Mesodermal cell (in vitro differentiated cells): ENCODE measurements at regions not wholly inside any gene's neighbourhood (a gene's known extent, or its start where the extent isn't known, plus 50 kb on each side); places are given as distances from the start of the nearest gene placed in this dataset.
"Not testable (repeated sequence)": the region's sequence is repeated elsewhere in the genome, so short reads cannot be mapped to it uniquely, and the experiment has no call there.

Source experiments
- H3K27ac ChIP-seq: 2 replicates; pipeline ENCODE4 v1.7.0; 2013; ENCODE audit warnings: mild to moderate bottlenecking, low read depth, low read length, moderate library complexity; ENCODE audit not compliant: severe bottlenecking
- H3K36me3 ChIP-seq: 2 replicates; pipeline ENCODE4 v1.7.1; 2013; ENCODE audit warnings: mild to moderate bottlenecking, low read length, moderate library complexity; ENCODE audit not compliant: control insufficient read depth, insufficient read depth
- H3K4me1 ChIP-seq: one replicate; pipeline ENCODE4 v1.7.1; 2013; ENCODE audit warnings: mild to moderate bottlenecking, low read length; ENCODE audit not compliant: insufficient read depth, control insufficient read depth, poor library complexity, severe bottlenecking
- H3K4me3 ChIP-seq: 2 replicates; pipeline ENCODE4 v1.7.0; 2013; ENCODE audit warnings: low read length, control low read depth, mild to moderate bottlenecking; ENCODE audit not compliant: insufficient read depth, poor library complexity, severe bottlenecking; ENCODE audit errors: extremely low read depth
- H3K9me3 ChIP-seq: 2 replicates; pipeline ENCODE4 v1.7.1; 2013; ENCODE audit warnings: mild to moderate bottlenecking, low read length, moderate library complexity; ENCODE audit not compliant: control insufficient read depth
- WGBS, 2 experiments: methylation state at CpG; one replicate each; pipeline ENCODE4 v1.1.5; 2013; ENCODE audit warnings: missing lambda C conversion rate in 2 of 2; ENCODE audit not compliant: insufficient coverage in 2 of 2; 5-methylcytosine and 5-hydroxymethylcytosine counted together

DNA sequence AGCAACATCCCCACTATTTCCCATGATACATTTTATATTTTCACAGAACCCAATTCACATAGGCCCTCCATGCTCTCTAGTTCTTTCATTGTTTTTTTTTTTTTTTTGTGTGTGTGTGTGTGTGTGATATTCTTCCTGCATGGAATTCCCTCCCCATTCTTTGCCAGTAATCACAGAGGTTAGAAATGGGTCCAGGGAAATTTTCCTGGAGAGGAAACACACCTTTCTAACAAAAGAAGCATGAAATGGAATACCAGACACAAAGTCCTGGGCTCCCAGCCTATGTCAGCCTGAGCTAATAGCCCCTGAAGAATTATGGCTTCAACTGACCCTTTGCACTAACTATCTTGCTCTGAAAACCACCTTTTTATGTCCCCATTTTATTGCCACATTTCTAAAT is 194.2 kb upstream of the NT5E start:
- Histone ChIP-seq H3K27ac (no peak overlapping the region), H3K9me3 (no peaks in the 10 kb centered on the region), H3K4me1 (no peaks in the 10 kb centered on the region), H3K4me3 (no peak overlapping the region), H3K36me3 (no peaks in the 10 kb centered on the region)

DNA sequence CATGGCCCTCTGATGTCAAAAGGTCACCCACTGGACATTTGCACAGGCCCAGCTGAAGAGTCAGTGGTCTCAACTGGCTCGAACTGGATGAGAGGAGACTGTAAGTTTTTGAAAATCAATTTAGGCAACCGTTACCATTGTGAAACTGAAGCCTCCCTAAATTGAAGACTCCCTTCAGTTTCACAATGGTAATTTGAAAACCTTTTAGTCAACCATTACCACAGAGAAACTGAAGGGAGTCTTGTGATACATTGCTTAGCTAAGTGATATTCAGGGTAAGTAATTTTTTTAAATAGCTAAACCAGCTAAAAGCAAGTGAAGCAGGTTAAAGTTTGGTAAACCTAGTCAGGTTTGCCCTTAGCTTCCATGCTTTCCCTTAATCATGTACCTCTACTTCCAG is 197.3 kb upstream of the NT5E start:
- H3K36me3 ChIP-seq, result no peaks in the 10 kb centered on the region
- no peaks in the 10 kb centered on the region for H3K9me3 ChIP-seq

DNA sequence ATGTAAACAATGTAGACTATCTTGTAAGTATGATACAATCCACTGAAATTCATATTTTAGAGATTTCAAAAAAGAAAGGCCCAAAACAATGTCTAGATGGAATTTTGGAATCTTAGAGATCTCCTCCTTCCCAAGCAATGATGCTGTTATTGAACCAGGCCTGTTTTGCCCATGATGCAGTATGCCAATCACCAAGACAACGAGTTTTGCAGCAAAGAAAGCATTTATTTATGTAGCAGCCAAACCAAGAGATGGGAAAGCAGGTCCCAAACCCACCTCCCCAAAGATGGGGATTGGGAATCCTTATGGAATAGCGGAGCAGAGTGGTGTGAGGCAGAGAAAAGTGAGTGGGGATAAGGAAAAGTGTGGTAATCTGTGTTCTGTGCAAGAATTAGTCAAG is 197.8 kb upstream of the NT5E start:
- H3K27ac ChIP-seq, result no peak overlapping the region
- WGBS, 2 experiments, result 92 to 100% methylated on average over 1 to 2 of the region's 2 CpGs
- H3K4me3 ChIP-seq, result no peak overlapping the region
- no peaks in the 10 kb centered on the region for H3K36me3 ChIP-seq
- no peaks in the 10 kb centered on the region for H3K4me1 ChIP-seq
- no peaks in the 10 kb centered on the region for H3K9me3 ChIP-seq

More for the DNA sequence above, 197.3 kb upstream of the NT5E start:
- Histone ChIP-seq H3K4me1 (no peaks in the 10 kb centered on the region), H3K4me3 (no peak overlapping the region), H3K27ac (no peak overlapping the region)
- WGBS, 2 experiments, result 89% methylated on average over 1 of the region's 2 CpGs; no CpG with 5 or more reads in 1 of the 2 experiments

DNA sequence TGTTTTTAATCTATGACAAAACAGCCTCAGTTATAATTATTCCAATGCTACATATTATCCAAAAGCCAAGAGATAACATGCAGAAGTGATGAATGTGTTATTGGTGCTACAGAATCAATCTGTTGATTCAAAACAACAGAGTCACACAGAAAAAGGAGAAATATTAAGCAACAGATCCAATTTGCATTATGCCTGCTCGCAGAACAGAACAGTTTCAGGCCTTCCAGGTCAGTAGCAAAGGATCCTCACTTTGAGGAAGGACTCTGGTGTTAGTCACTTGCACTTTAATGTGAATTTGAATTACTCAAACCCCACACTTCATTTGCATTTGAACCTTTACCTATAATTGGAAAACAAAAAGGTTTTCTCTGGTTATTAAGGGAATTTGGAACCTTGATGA is 198.6 kb upstream of the NT5E start:
- WGBS, 2 experiments, result 67 to 80% methylated on average over 1 of the region's 1 CpG
- Histone ChIP-seq H3K4me3 (no peak overlapping the region), H3K9me3 (no peaks in the 10 kb centered on the region)

DNA sequence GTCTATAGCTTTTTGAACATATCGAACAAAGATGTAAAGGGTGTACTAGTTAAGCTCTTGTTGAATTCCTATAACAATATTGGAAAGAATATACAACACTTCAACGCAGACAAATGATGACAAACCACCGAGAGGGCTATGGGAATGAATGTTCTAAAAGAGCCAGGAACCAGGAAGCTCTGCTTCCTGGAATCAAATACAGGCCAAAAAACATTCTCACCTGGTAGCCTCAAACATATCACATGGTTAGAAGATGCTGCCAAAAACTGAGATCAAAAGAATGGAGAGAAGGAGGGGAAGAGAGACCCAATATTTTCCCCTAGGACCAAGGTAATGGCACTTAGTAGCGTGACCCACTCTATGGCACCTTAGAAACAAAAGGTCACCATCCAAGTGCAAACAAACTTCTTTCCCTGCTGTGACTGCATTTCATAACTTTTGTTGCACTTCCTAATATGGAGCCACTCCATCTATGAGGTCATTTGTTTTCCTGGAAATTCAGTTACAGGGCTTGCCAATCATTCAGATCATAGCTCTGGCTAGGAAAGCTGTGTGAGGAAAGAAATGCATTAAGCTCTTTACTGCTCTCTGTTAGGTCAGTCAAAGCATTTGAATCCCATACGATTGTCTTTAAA is 199.2 kb upstream of the NT5E start:
- Histone ChIP-seq H3K36me3 (no peaks in the 10 kb centered on the region), H3K4me3 (no peak overlapping the region), H3K9me3 (no peaks in the 10 kb centered on the region), H3K27ac (no peak overlapping the region), H3K4me1 (no peaks in the 10 kb centered on the region)
- WGBS, 2 experiments, result 91 to 100% methylated on average over 1 of the region's 5 CpGs

More for the DNA sequence above, 198.6 kb upstream of the NT5E start:
- no peaks in the 10 kb centered on the region for H3K36me3 ChIP-seq
- H3K4me1 ChIP-seq, result no peaks in the 10 kb centered on the region
- H3K27ac ChIP-seq, result no peak overlapping the region

DNA sequence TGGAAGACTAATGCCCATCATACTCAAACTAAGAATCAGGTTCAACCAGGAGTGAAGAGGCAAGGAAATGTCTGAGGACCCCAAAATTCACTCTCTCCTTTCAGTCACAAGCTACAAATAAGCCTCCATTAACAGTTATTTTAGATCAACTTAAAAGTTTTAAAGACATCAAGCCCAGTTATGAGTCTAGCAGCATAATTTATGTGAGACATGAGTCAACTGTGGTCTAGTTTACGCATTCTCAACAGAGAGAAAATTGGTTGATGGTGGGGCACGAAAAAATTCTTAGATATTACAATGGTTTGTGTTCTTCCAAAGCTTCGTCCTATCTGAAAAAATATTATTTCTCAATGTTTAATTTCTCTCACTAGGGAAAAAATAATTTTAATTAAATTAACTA is 204.9 kb upstream of the NT5E start:
- Histone ChIP-seq H3K27ac (no peak overlapping the region), H3K9me3 (no peaks in the 10 kb centered on the region), H3K4me3 (no peak overlapping the region), H3K36me3 (no peaks in the 10 kb centered on the region), H3K4me1 (no peaks in the 10 kb centered on the region)
- WGBS, 2 experiments, result no CpG with 5 or more reads among the region's 3 CpGs

DNA sequence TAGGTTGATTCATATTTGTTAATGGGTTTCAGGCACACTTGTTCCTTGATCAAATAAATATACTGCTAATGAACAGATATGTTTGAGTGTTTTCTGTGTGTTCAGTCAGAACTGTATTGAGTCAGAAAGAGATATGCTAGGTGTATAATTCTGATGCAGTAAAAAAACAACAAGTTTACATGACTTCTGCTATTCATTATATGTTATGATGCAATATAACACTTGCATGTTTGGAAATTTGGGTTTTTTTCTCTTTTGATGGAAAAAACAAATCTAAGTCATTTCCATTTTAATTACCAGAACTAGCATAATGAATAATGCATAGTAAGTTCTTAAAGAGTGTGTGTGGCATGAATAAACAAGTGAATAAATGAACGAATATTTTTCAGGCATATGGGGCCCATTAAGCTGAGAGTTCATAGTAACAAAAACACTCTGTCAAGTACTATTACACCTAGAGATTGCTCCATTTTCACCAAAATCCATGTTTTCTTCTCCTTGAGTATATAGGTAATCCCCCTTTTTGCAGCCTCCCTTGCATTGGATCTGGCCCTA is 208.3 kb upstream of the NT5E start:
- Histone ChIP-seq H3K4me3 (no peak overlapping the region), H3K4me1 (no peaks in the 10 kb centered on the region), H3K27ac (no peak overlapping the region), H3K36me3 (no peaks in the 10 kb centered on the region), H3K9me3 (no peaks in the 10 kb centered on the region)
- no CpG with 5 or more reads among the region's 1 CpG for WGBS, 2 experiments

DNA sequence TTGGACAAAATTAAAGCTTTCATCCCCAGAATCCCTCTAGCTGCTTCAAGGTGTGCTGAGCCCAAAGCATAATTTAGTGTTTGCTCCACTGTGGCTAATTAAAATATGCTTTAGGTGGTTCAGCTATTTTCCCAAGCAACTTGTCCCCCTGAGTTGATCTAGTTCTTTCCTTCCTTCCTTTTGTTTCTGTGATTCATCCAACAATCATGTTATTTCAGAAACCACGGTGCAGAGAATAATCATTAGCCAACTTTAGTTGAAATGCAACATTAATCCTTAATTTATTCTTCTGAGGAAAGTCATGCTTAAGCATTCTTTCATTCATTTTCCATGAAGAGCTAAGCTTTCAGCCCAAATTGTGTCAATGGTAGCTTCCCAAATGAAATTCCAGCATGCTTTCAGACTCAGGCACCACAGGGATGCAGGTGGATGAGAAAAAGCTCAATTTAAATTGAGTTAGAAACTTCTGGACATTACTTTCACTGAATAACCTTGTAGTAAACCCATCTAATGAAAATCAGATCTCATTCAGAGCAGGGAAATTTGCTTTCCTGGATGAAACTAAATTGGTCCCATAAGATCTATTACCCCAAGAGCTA is 209.0 kb upstream of the NT5E start:
- Histone ChIP-seq H3K4me1 (no peaks in the 10 kb centered on the region), H3K4me3 (no peak overlapping the region), H3K36me3 (no peaks in the 10 kb centered on the region), H3K27ac (no peak overlapping the region), H3K9me3 (no peaks in the 10 kb centered on the region)
- 83% methylated on average over 1 of the region's 1 CpG; no CpG with 5 or more reads in 1 of the 2 experiments for WGBS, 2 experiments

DNA sequence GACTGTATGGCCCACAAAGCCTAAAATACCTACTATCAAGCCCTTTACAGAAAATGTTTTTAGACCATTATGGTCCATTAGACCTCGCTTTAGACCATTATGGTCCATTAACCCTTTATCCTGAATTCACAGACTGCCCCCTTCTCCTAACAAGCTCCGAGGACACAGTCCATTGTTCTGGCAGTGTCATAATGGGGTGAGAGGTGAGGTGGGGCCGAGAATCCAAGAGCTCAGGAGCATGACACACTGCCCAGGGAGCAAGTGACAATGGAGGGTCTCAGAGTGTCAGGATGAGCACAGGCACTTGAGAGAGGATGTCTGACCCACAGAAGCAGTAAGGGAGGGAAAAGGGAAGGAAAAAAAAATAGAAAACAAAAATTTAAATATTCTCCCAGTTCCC is 212.4 kb upstream of the NT5E start:
- Histone ChIP-seq H3K9me3 (no peaks in the 10 kb centered on the region), H3K36me3 (no peaks in the 10 kb centered on the region), H3K27ac (no peak overlapping the region), H3K4me1 (no peaks in the 10 kb centered on the region), H3K4me3 (no peak overlapping the region)
- 50 to 100% methylated on average over 1 of the region's 3 CpGs for WGBS, 2 experiments

DNA sequence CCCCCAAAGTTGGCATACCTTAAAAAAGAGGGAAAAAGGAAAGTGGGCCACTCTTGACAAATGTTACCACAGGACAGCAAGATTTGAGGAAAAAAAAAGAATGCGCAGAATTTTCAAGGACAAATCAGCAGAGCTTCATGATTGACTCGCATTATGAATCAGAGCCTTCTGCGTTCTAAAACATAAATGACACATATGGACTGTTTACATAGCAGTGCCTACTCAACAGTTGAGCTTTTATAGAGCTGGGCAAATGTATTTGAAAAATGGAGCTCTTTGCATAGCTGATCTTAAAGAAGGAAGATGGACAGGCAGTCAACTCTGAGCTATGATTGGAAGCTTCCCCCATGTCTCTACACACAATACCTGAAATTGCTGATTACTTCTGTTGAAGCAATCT is 213.2 kb upstream of the NT5E start:
- WGBS, 2 experiments, result 70 to 100% methylated on average over 1 to 2 of the region's 3 CpGs
- Histone ChIP-seq H3K36me3 (no peaks in the 10 kb centered on the region), H3K27ac (no peak overlapping the region), H3K9me3 (no peaks in the 10 kb centered on the region), H3K4me3 (no peak overlapping the region), H3K4me1 (no peaks in the 10 kb centered on the region)

DNA sequence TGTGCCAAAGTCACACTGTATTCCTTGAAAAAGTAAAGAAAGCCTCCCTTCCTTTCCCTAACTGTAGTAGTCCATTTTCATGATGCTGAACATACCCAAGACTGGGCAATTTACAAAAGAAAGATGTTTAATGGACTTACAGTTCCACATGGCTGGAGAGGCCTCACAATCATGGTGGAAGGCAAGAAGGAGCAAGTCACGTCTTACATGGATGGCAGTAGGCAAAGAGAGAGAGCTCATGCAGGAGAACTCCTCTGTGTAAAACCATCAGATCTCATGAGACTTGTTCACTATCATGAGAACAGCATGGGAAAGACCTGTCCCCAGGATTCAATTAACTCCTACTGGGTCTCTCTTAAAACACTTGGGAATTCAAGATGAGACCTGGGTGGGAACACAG is 222.5 kb upstream of the NT5E start:
- not testable (repeated sequence) for H3K4me3 ChIP-seq, H3K4me1 ChIP-seq
- WGBS, 2 experiments, result 71 to 86% methylated on average over 1 of the region's 1 CpG

More for the DNA sequence above, 222.5 kb upstream of the NT5E start:
- H3K36me3 ChIP-seq, H3K27ac ChIP-seq, H3K9me3 ChIP-seq: not testable (repeated sequence)
